Kidney tubule cell (primary cell): ENCODE measurements at regions not wholly inside any gene's neighbourhood (a gene's known extent, or its start where the extent isn't known, plus 50 kb on each side); places are given as distances from the start of the nearest gene placed in this dataset.

Source experiments
- DNase-seq: peaks from one replicate; pipeline ENCODE4 v3.0.0-alpha.2; 2018; ENCODE audit warnings: low spot score

DNA sequence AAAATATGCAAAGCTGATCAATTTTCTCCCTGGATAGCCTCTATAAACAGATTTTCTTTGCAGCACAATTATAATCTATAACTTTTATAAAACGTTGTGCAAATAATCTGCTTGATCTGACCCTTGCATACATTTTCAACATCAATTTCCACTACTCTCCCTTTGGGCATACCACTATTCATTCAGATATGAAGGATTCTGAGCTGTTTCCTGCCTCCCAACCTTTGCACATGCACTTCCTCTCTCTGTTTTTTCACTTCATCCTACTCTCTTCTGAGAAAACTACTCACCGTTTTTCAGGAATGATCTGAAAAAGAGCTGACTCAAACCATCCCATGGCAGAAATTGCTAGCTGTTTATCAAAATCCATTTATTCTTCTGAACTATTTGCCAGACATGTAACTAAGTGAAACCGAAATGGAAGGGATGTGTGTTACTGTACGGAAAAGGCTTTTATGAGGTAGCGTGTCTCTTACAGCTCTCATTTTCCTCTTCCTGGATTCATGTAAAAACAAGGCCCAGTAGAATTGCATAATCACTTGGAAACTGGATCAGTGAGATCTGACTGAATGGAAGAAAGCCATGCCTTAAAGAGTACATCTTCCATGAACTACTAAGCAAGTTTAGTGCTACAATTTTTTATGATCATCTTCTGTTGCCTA lies 1447.3 kb upstream of the MIR17HG start:
- no peak for DNase-seq

GRCh38 chr13:89902223-89902622 lies 1445.3 kb upstream of the MIR17HG start:
- DNase-seq: no peak

GRCh38 chr13:89903115-89903514 lies 1444.4 kb upstream of the MIR17HG start:
- DNase-seq: no peak

DNA sequence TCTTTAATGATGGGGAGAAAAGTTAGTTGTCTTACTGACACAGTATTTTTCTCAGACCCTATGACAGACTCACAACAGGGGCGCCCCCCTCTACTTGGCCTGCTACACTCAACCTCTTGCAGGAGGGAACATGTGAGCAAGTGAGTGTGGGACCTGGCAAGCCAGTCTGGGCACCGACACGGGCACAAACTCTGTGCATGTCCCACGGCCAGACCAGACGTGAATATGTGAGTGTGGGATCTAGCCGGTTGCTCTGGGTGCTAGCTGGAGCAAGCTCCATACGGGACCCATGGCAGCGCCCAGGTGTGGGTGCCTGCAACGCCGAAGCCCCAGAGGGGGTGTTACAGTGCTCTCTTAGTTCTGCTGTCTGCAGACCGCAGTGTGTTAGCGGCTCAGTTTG lies 1437.3 kb upstream of the MIR17HG start:
- DNase-seq: no peak

GRCh38 chr13:89916551-89916950 lies 1430.9 kb upstream of the MIR17HG start:
- DNase-seq: no peak

- DNase-seq: no peak
These were observed 1427.0 kb upstream of the MIR17HG start for GRCh38 chr13:89920461-89920860.

GRCh38 chr13:89923052-89923451 lies 1424.4 kb upstream of the MIR17HG start:
- DNase-seq: no peak

DNA sequence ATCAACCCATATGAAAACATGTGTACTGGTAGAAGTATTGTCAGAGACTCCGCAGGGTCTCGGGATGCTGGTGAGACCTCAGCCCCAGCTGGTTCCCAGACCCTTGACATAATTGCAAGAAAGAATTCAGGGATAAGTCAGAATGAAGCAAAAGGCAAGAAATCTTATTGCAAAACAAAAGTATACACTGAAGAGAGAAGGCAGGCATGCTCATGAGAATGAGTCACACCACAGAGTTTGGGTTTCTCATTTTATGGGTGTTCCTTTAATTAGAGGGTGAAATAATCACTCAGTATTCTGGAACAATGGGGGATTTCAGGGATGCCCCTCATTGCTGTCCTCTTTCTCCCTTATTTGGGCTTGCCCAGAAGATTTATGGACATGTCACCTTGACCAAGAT lies 1423.8 kb upstream of the MIR17HG start:
- DNase-seq: peak; percentile 3

DNA sequence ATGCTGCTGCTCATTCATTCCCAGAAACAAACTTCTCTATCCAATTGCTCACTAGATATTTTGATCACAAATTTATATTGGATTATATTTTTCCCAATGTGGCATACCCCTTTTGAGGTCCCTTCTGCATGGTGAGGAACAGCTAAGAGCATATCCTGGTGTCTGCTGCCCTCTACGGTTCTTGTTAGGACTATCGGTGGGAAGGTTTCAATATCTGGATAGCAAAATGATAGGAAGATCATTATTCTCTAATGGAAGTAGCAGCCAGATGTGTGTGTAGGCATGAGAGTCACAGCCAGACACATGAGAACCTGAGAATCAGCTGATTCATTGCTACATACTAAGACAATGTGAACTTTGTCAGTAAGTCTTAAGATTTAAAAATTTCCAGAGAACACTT lies 1422.4 kb upstream of the MIR17HG start:
- DNase-seq: peak; percentile 48

DNA sequence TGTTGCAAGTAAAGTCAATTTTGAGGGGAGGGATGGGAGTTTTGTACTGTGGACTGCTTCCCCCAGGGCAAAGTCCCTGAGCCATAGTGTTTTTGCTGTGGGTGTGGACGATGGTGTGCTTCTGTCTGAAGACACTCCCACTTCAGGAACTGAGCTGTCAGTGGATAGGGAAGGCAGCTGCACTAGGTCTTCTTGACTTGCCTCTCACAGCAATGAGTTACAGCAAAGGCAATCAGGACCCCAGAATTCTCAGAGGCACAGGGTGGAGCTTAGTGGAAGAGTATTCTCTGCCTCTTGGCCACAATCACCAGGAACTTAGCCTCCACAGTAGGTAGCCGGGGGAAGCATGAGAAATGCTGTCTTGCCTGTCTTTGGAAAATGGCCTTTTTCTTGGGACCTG lies 1416.6 kb upstream of the MIR17HG start:
- no peak for DNase-seq

DNA sequence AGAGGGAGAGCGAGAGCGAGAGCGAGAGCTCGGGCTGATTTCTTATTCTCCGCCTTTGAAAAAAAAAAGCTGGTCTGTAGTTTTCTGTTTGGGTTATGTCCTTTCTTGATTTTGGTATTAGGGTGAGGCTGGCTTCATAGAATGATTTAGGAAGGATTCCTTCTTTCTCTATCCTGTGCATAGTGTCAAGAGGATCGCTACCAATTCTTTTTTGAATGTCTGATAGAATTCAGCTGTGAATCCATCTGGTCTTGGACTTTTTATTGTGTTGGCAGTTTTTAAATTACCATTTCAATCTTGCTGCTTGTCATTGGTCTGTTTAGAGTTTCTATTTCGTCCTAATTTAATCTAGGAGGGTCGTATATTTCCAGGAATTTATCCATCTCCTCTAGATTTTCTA lies 1414.6 kb upstream of the MIR17HG start:
- DNase-seq: no peak

- no peak for DNase-seq
These were observed 1411.2 kb upstream of the MIR17HG start for GRCh38 chr13:89936256-89936655.

DNA sequence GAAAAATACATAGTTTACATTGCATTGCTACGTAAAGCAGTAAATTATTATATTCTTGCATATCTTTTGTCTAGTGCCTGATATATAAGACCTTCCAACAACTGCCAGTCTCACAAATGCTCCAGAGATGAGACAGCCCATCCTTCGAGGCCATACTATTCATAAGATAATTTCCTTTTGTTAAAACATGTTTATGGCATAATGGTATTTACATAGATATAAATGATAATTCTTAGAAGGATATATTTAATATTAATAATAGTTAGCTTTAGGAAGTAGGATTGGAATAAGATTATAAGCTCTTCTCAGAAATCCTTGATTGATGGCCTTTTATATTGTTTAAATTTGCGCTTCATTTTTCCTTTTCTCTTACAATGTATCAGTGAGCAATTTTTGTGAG lies 1410.1 kb upstream of the MIR17HG start:
- no peak for DNase-seq

DNA sequence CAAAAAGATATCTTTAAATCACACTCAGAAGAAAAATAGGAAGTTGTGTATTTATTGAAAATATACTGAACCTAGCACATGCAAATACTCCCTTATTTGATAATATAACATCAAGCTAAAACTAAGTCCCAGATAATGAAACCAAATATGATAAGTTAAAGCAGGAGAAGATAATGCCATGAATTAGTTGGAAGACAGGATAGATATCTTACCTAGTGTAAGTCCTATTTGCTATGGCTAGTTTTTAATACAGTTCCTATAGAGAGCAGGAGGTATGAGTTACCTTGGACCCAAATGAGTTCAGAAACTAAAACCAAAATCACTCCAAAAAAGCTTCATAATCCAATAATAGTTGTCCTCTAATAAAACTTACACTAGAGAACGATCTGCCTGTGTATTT lies 1407.1 kb upstream of the MIR17HG start:
- DNase-seq: no peak

DNA sequence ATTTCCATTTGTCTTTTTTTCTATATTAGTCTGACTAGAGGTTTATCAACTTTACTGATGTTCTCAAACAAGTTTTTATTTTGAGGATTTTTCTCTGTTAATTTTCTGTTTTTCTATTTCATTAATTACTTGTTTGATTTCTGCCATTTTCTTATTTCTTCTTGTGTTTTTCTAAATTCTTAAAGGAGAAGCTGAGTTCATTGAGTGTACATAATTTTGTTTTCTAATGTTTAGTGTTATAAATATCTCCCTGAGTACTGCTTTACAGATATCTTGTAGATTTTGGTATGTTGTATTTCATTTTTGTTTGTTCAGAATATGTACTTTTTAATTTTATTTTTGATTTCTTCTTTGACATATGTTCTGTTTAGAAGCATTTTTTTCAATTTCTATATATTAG lies 1404.3 kb upstream of the MIR17HG start:
- DNase-seq: no peak

GRCh38 chr13:89950225-89950624 lies 1397.3 kb upstream of the MIR17HG start:
- no peak for DNase-seq

DNA sequence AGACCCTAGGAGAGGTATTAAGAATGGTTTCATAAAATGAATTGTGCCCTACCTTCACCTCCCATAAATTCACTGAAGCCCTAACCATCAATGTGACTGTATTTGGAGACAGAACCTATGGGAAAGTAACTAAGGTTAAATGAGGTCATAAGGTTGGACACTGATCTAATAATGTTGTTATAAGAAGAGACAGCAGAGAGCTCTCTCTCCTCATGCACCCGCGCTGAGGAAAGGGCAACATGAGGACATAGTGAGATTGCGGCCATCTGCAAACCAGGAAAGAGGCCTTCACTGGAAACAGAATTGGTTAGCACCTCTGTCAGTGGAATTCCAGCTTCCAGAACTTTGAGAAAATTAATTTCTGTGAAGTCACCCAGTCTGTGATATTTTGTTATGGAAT lies 1396.1 kb upstream of the MIR17HG start:
- DNase-seq: no peak

GRCh38 chr13:89953581-89953980 lies 1393.9 kb upstream of the MIR17HG start:
- no peak for DNase-seq

DNA sequence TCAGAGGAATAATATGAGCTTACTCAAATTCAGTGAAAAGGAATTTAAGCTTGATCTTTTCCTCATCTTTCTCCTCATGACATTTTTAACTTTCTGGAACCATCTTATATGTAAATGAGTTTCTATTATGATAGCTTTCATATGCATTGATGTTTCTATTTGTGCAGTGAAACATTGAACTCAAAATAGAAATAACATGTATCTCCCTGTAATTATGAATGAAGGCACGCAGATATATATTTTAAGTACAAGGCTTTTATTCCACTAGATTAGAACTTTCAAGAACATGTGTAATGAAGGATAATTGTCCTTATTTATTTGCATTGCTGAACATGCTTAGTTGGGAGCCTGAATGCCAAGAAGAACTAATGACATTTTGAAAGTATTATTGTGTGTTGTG lies 1391.7 kb upstream of the MIR17HG start:
- no peak for DNase-seq

DNA sequence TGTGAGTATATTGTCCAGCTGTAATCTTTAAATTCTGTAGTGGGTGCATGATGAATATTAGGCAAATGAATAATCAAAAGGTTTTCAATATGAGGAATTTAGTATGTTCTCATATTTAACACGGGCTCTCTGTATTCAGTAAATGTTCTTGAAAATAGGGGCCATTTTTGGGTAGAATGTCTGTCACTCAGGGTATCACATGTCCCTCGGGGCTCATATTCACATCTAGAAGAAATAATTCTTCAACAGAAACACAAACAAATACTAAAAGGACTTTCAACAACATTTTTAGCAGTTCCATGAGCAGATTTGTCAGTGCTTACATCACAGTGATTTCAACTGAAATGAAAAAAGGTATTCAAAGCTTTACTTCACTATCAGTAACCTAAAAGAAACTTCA lies 1388.4 kb upstream of the MIR17HG start:
- DNase-seq: no peak

DNA sequence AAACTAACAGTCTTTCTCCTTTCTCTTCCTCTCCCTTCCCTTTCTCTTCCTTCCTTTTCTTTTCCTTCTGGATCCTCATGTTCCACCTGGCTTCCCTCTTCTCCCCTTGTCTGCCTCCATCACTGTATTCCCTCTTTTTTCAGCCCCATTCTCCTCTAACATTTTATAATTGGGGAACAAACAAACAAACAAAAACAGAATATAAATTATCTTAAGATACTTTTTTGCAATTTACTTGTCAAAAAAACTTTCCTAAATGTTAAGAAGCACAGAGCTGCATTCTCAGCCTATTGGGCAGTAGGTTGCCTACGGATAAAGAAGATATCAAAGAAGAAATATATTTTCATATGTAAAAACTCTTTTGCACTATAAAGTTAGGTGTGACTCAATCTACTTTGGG lies 1382.2 kb upstream of the MIR17HG start:
- DNase-seq: no peak

GRCh38 chr13:89966524-89966923 lies 1381.0 kb upstream of the MIR17HG start:
- DNase-seq: no peak

- DNase-seq: no peak
These were observed 1379.8 kb upstream of the MIR17HG start for GRCh38 chr13:89967701-89968100.

- no peak for DNase-seq
These were observed 1379.0 kb upstream of the MIR17HG start for GRCh38 chr13:89968470-89968869.

DNA sequence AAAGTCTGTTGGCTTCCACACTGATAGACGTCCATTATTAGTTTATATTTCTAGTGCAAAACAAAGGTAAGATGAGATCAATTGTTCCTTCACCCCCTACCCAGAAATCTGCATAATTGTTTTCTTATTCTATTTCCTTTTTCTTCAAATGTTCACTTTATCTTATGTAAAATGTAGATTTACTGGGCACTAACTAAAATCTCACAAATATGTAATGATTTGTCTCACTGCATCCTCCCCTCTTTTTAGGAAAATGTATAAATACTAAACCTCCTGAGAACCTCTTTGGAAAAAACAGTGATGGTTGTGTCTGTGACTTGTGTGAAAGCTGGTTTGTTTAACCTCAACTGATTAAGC lies 1377.2 kb upstream of the MIR17HG start:
- DNase-seq: no peak
